Upper lobe of right lung (tissue), 1 donor: ENCODE measurements at regions not wholly inside any gene's neighbourhood (a gene's known extent, or its start where the extent isn't known, plus 50 kb on each side); places are given as distances from the start of the nearest gene placed in this dataset.

Experiments used
- ATAC-seq: fragments of 200-7000 bp; cut with Tn5 transposase; one replicate; pipeline ENCODE4 v1.9.1; 2020; ENCODE audit warnings: mild to moderate bottlenecking, moderate library complexity
- DNase-seq: peaks from one replicate; pipeline ENCODE4 v3.0.0-alpha.2; 2020
- H3K27ac ChIP-seq: fragments of 200-600 bp; one replicate; pipeline ENCODE4 v1.8.0; 2022
- H3K27me3 ChIP-seq: fragments of 200-600 bp; one replicate; pipeline ENCODE4 v1.8.0; 2022; ENCODE audit warnings: mild to moderate bottlenecking
- H3K36me3 ChIP-seq: fragments of 200-600 bp; one replicate; pipeline ENCODE4 v1.8.0; 2022
- H3K4me1 ChIP-seq: fragments of 200-600 bp; one replicate; pipeline ENCODE4 v1.8.0; 2022
- H3K4me3 ChIP-seq: fragments of 200-600 bp; one replicate; pipeline ENCODE4 v1.8.0; 2022; ENCODE audit warnings: mild to moderate bottlenecking
- H3K9me3 ChIP-seq: fragments of 200-600 bp; one replicate; pipeline ENCODE4 v1.8.0; 2022
- CTCF ChIP-seq: fragments of 200-600 bp; IDR thresholded peaks from one replicate; pipeline ENCODE4 v1.8.0; 2022; ENCODE audit warnings: antibody characterized with exemption
- intact Hi-C: fragments of 100-400 bp; cut with DNase I; formaldehyde crosslinking; loops from one replicate; pipeline ENCODE4 v1.11.0; 2022
- donor health status: DM: no; HTN: yes; CAD: no; lungs with severe emphysema.

- Histone ChIP-seq H3K27me3 (peaks cover 64% of the 10 kb centered on the region), H3K36me3 (no peaks in the 10 kb centered on the region), H3K9me3 (no peaks in the 10 kb centered on the region), H3K4me1 (no peaks in the 10 kb centered on the region), H3K27ac (no peak overlapping the region), H3K4me3 (no peak overlapping the region)
- DNase-seq (no peak), ATAC-seq (no peak)
- intact Hi-C loops, result no loop called here
- TF ChIP-seq CTCF, result no peak
These were observed 105.9 kb downstream of the ENGASE start for GRCh38 chr17:79180358-79181005.

GRCh38 chr17:79179334-79179733 is 104.7 kb downstream of the ENGASE start:
- no peak for TF ChIP-seq CTCF
- Histone ChIP-seq H3K27me3 (peaks cover 53% of the 10 kb centered on the region), H3K4me1 (no peaks in the 10 kb centered on the region), H3K27ac (no peak overlapping the region), H3K4me3 (no peak overlapping the region), H3K9me3 (no peaks in the 10 kb centered on the region), H3K36me3 (no peaks in the 10 kb centered on the region)
- intact Hi-C loops, result no loop called here
- DNase-seq (no peak), ATAC-seq (no peak)

GRCh38 chr17:79177877-79178276 is 103.3 kb downstream of the ENGASE start:
- intact Hi-C loops, result no loop called here
- no peaks in the 10 kb centered on the region for H3K36me3 ChIP-seq
- ATAC-seq (no peak), DNase-seq (no peak)
- no peak for TF ChIP-seq CTCF
- H3K4me3 ChIP-seq, result no peak overlapping the region
- H3K9me3 ChIP-seq, result no peaks in the 10 kb centered on the region
- H3K27me3 ChIP-seq, result peaks cover 41% of the 10 kb centered on the region
- H3K4me1 ChIP-seq, result no peaks in the 10 kb centered on the region
- no peak overlapping the region for H3K27ac ChIP-seq

- no peaks in the 10 kb centered on the region for H3K36me3 ChIP-seq
- H3K27me3 ChIP-seq, result peaks cover 33% of the 10 kb centered on the region
- no peak overlapping the region for H3K4me3 ChIP-seq
- no peak overlapping the region for H3K27ac ChIP-seq
- intact Hi-C loops, result no loop called here
- no peak for TF ChIP-seq CTCF
- H3K9me3 ChIP-seq, result no peaks in the 10 kb centered on the region
- H3K4me1 ChIP-seq, result no peaks in the 10 kb centered on the region
- ATAC-seq (no peak), DNase-seq (no peak)
These were observed 102.4 kb downstream of the ENGASE start for GRCh38 chr17:79176792-79177601.

- peaks cover 18% of the 10 kb centered on the region for H3K27me3 ChIP-seq
- no peak for TF ChIP-seq CTCF
- no peaks in the 10 kb centered on the region for H3K4me1 ChIP-seq
- no peak overlapping the region for H3K27ac ChIP-seq
- H3K9me3 ChIP-seq, result no peaks in the 10 kb centered on the region
- no peaks in the 10 kb centered on the region for H3K36me3 ChIP-seq
- no peak overlapping the region for H3K4me3 ChIP-seq
- ATAC-seq, result no peak
- intact Hi-C loops, result no loop called here
- DNase-seq, result no peak
These were observed 100.6 kb downstream of the ENGASE start for GRCh38 chr17:79174905-79175856.
